GM18502 (cell line): ENCODE measurements at regions not wholly inside any gene's neighbourhood (a gene's known extent, or its start where the extent isn't known, plus 50 kb on each side); places are given as distances from the start of the nearest gene placed in this dataset.

Experiments used
- ATAC-seq: cut with Tn5 transposase; IDR thresholded peaks from one replicate; pipeline ENCODE4 v1.9.1; 2021; ENCODE audit warnings: mild to moderate bottlenecking; ENCODE audit not compliant: unreplicated experiment, poor library complexity

DNA sequence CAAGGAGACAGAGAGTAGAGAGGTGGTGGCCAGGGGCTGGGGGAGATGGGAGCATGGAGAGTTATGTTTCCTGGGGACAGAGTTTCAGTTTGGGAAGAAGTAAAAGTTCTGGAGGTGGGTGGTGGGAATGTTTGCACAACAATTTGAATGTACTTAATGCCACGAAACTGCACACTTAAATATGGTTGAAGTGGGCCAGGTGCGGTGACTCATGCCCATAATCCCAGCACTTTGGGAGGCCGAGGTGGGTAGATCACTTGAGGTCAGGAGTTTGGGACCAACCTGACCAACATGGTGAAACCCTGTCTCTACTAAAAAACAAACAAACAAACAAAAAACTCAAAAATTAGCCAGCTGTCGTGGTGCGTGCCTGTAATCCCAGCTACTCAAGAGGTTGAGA, 137.2 kb downstream of the PFKFB3 start:
- ATAC-seq: no peak

DNA sequence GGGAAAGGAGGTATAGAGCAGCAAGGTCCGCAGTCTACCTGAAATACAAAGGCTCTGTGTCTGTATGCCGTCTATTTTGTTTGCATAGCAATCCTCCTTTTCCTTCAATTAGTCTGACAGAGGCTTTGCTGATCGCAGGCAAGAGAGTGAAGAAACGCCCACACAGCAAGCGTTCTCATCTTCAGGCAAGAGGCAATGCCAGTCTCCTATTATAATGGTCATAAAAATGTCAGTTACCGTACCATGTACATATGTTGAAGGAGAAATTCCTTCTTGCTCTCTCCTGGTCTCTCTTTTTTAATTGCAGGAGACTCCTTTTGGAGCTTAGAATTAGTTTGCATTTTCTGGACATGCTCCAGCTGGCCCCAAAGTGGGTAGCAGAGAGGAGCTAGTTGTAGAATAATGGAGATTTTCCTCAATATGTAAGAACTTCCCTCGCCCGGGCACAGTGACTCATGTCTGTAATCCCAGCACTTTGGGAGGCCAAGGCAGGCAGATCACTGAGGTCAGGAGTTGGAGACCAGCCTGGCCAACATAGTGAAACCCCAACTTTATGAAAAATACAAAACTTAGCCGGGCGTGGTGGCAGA, 139.5 kb downstream of the PFKFB3 start:
- ATAC-seq: no peak

DNA sequence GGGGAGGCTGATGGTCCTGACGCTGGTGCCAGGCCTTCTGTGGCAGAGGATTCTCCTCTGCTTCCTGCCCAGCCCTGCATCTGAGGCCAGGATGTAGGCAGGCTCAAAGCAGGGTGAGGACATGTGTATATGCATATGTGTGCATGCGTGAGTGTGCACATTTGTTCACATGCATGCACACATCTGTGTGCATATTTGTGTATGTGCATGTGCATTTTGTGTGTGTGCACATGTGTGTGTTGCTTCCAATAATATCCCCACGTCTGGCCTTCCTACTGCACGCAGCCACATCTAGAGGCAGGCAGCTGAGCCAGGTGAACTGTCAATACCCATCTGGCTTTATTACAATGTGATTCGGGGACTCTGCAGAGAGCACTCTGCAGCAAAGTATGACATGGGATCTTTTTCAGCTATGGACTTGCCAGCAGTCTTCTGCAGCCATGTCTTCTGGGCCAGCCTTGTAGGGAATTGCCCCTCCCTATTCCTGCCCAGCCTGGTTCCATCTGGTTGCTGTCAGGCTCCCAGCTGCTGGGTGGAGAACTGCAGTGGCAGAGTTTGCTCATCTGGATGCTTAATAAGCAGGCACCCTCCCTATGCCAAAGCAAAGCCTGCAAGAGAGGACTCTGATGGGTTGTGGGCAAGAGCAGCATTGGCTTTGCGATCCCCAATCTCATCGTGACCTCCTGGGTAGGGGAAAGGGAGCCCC, 140.7 kb downstream of the PFKFB3 start:
- no peak for ATAC-seq

DNA sequence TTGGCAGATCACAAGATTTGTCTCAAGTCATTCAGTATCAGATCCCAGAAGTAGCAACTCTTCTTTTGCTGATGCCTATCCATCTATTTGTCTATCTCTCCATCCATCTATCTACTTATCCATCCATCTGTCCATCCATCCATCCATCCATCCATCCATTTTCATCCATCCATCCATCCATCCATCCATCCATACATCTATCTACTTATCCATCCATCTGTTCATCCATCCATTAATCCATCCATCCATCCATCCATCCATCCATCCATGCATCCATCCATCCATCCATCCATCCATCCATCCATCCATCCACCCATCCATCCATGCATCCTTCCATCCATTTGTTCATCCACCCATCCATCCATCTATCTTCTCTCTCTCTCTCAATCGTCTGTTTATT, 142.7 kb downstream of the PFKFB3 start:
- no peak for ATAC-seq

DNA sequence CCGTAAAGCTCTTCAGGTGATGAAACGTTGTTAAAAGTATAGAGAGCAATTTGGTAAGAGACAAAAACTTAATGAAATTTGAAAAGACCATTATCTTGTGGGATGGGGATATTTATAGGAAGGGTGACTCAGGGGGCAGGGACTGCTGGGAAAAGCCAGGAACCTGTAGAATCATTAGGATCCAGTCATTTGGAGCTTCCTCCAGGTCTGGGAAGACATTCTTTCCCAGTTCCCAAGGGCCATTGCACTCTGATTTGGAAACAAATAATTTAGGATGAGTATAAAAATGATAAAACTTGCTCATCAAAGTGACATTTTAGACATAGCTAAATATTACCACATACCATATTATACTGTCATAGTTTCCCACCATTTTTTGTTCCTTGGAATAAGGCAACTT, 143.9 kb downstream of the PFKFB3 start:
- no peak for ATAC-seq

DNA sequence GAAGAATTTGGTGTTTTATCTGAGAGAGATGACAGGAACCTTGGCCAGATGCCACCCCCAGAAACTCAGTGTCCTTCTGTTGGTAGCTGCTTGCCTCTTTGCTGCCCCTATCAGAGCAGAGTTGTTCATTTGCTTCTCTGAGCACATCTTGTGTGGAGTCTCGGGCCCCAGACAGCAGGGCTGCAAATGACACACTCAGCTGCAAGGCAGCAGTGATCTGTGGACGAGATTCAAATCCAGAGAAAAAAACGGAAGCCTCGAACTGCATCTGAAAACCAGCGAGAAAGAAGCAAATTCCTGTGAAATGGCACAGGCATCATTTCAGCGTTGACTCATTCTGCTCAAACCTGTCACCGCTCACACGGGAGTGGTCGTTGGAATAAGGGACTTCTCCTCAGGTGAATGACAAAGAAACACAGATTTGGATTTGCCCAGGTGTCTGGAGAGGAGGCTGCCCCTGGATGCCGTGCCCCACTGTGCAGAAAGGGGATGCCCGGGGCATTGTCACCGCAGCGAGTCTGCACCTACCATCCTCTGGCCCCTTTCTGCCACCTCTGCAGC, 144.7 kb downstream of the PFKFB3 start:
- ATAC-seq: peak; percentile 34

DNA sequence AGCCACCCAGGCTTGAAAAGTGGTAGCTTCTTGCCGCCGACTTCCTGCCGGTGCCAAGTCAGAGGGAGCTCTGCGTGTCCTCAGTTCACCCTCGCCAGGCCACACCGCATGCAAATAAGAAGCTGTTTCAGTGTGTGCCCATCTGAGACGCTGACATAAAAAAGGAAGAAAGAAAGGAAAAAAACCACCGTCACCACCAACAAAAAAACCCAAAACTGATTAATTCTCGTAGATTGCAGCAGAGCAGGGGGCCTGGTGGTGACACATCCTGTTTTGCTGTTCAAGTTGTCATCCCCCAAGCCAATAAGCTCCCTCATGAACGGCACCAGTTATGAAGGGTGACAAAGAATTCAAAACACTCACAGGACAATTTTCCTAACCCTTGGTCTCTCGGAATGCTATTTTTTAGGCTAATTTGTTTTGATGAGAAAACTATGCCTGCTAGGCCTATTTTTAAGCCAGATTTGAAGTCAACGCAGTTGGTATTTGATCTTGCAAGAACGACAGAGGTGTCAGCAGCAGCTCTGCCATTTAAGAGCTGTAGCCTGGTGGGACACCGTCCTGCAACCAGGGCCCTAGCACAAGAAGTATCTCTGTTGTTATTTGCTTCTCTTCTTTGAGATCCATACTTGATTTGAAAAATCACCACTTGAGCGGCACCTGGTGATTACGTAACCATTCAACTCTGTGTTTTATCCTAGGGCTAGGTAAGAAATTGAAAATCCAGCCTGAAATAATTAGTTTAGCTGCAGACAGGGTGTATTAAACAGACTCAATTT, 145.6 kb downstream of the PFKFB3 start:
- peak; percentile 94 for ATAC-seq

DNA sequence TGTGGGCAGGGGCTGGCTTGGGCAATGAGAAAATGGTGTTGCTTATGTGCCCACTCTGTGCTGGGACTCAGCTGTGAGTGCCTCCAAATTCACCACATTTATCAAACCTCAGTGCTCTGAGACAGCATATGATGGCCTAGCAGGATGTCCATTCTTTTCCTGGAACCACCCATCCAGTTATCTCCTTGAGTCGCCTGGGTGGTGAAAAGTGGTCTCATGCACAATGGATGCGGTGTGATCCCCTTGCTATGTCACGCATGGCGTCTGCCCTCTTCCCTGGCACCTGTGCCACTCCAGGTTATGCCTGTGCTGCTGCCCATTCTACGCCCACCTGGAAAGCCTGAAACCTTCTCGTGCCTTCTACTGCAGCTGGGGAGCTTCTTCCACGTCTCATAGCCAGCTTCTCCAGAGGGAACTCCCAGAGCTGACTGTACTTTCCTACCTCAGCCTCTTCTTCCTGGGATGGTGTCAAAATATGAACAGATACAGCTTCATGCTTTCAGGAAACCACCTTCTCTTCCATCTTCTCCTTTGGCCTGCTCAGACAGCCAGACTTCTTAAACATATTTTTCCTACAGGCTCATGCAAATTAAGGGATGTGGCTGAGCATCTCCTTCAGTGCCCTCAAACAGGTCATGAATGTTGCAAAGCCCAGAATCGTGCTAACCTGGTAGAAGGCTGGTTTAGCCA, 147.3 kb downstream of the PFKFB3 start:
- ATAC-seq: no peak

DNA sequence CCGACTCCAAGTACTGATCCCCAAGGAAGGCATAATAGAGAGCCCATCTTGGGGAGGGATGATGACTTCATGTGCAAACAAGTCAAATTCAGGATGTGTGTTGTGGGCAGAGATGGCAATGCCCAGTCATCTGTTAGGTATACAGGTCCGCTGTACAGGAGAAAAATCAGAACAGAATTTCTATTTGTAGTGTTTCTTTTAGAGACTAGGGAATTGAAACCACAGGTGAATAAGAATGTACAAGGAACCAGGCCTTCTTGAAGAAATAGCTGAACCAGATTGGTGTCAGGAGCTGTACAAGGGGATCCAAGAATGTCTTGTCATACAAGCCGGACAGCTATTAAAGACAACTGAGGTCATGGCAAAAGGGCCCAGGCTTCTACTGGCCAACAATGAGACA, 147.9 kb downstream of the PFKFB3 start:
- ATAC-seq: no peak

DNA sequence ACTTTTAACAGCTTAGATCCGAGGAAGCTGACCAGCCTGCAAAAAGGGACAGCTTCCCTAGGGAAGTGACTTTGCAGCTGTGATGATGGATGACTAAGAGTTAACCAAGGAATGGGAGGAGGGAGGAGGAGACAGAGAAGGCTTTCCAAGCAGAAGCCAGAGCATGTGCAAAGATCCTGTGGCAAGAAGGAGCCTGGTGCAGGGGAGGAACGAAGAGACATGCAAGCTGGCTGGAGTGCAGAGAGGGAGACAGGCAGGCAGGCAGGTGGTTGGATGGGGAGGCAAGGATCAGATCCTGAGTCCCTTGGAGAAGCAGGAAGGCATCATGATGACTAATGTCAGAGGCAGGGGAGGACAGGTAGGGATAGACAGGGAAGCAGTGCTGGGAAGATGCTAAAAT, 148.8 kb downstream of the PFKFB3 start:
- no peak for ATAC-seq

DNA sequence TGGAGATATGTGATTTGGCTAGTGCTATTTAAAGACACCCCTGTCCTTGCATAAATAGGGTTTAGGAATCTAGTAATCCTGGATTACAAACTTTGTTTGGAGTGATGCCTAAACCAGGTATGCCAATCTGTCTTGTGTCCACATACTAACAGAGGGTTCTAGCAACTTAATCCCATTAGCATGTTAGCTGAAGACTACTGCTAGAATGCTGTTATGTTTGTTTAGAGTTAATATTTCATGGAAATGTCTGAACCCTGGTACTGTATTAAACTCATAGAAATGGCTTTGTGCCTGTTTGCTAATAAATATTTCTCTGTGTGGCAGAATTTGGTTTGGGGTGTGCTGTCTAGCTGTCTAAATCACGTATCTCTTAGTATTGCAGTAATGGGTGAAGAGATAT, 150.8 kb downstream of the PFKFB3 start:
- ATAC-seq: no peak

DNA sequence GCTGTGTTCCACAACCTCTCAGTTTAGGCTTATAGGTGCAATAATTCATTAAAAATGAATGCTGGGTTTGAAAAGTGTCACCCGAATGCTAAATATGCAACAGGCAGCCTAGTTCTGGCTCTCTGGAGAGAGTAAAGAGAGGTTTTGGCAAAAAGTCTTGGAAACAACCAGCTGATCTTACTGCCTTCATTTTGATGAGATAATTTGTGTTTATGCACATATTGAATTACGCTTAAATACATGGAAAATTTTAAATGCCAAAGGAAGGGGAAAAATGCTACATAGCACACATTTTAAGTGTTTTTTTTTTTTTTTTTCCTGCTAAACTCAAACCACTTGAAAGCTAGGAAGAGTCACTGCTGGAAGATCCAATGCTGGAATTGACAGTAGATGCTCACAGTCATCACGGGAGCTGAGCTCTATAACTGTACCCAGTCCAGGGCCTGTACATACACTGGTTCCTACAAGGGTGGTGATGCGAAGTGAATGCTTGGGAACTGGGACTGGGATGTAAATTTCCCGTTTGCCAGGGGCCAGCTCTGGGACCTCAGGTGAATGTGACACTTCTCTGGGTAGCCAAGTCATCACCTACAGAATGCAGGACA, 151.5 kb downstream of the PFKFB3 start:
- ATAC-seq: no peak

DNA sequence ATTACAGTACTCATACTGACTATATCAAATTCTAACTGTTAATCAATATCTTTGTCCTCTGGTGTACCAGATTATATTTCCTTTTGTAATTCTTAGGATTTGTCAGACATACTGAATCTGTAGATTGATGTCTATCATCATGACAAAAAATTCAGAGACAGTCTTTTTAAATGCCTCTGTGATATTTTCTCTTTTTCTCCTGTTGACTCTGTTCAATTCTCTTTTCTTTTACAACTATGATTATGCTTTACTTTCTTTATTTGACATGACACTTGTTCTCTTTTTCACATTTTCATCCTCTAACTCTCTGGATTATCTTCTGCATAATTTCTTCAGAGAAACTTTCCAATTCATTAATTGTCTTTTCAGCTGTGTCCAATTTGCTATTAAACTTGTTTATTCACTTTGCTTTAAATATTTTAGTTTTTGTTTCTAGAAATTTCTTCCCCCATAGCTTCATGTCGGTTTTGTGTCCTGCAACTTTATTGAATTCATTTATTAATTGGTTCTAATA, 153.6 kb downstream of the PFKFB3 start:
- ATAC-seq: no peak

DNA sequence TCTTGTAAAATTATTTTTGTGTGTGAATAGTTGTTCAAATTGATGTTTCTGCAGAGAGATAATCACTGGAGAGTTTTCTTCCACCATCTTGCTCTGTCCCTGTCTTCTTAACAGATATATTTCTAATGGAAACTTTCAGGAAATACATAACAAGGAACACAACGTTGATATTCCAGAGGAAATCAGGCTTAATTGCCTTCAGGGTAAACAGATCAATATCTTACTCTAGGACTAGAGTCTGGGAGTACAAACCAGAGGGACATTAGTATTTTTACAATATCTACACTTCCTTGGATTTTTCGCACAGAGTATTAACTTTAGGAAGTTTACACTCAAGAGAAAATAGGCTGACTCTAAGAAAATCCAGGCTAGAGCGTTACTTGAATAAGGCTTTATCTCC, 159.1 kb downstream of the PFKFB3 start:
- no peak for ATAC-seq

DNA sequence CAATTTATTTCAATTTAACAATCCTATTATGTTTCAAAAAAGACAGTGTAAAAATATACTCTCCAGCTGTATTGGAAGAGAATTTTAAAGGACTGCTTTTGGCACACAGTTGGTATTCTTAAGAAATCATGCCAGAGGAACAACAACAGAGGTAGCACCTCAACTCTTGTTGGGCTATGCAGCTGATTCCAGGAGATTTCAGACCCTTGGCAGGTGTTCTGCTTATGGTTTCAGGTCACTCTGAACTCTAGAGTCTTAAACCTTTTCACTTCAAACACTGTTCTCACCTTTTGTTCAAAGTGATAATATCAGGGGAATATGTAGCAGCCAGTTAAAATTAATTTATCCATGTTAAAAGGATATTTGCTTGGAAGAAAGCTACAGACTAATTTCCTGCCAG, 160.1 kb downstream of the PFKFB3 start:
- ATAC-seq: no peak

DNA sequence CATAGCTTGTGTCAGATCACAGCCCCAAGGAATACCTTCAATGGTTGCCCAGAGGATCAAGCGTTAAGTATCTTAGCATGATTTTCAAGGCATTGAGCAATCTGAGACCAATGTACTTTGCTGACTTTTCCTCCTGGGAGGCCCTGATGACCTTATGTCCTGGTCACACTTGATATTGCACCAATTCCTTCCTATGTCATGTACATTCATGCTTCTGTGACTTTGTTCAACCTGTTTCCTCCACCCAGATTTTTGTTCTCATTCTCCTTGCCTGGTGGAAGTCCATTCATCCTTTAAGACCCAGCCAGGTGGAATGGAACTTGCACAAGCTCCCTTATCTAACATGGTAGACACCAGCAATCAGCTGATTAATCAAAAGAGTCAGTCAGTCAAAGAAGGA, 160.8 kb downstream of the PFKFB3 start:
- ATAC-seq: no peak

DNA sequence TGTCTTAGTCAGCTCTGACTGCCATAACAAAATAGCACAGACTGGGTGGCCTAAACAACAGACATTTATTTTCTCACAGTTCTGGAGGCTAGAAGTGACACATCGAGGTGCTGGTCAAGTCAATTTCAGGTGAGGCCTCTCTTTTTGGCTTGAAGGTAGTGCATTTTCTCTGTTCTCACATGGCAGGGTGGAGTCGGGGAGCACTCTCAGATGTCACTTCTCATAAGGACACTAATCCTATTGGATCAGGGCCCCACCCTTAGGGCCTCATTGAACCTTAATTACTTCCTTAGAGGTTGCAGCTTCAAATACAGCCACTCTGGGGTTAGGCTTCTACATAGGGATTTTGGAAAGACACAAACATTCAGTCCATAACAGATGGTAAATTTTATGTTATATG, 161.6 kb downstream of the PFKFB3 start:
- ATAC-seq: no peak

DNA sequence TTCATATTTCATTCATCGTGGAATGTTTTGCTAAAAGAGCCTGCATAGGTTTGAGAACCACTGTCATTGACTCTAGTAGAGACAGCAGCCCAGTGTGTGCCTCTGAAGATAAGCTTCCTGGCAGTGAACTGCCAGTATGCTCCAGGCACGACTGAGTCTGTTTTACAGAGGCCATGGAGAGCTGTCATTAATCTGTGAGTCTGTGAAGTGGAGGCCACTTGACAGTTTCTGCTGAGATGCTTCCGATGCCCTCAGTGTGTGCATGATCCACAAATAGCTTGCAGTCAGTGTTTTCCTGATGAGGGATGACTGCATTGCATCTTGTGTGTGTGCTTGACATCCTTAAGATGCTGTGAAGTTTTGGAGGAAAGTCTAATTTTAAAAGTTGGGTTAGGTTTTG, 162.2 kb downstream of the PFKFB3 start:
- ATAC-seq: no peak

DNA sequence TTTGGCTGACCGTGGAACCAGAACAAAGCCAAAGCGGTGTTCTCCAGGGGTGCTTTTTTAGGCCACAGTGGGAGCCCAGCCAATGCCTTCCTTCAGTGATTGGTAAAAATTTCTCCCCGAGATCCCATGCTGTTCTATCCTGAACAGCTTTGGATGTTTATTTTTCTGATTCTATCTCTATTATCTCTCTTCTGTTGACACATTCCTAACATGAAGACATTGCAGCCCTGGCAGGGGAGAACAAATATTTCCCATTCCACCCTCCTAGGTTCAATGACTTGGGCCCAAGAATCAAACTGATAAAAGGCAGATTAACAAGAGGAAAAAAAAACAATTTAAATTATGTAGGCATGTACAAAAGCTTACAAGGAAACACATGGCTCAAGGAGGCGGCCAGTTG, 162.7 kb downstream of the PFKFB3 start:
- no peak for ATAC-seq
